GM23338 (cell line): ENCODE measurements at regions not wholly inside any gene's neighbourhood (a gene's known extent, or its start where the extent isn't known, plus 50 kb on each side); places are given as distances from the start of the nearest gene placed in this dataset.

ENCODE experiments used
- POLR2AphosphoS5 ChIP-seq: IDR thresholded peaks from 2 replicates; pipeline ENCODE4 v1.6.1; 2016; ENCODE audit warnings: antibody characterized with exemption, low read depth
- TF ChIP-seq, protein P1 (sequence below), 2 experiments: fragments of 200-600 bp in 1 of 2; sonication (generic) in 1 of 2; conservative IDR thresholded peaks; 2 replicates each; pipeline versions ENCODE4 v1.5.1 to v1.6.1; 2016 to 2017; ENCODE audit warnings: antibody characterized with exemption in 2 of 2, low read depth in 2 of 2, mild to moderate bottlenecking in 2 of 2, moderate library complexity in 1 of 2

DNA sequence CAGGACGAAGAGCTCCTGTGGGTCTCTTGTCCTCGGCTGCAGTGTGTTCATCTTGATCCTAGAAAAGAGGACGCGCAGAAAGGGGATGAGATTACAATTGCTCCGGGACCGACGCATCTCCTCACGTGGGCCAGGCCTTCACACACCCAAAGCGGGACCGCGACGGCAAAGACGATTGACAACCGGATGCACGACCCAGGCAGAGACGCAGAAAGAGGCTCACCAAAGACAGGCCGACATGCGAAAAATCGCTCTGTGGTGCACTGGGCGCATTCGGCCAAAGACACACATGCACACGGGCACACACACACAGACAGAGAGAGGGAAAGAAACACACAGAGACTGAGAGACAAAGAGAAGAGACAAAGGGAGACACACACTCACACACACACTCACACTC, 1089.9 kb upstream of the DEFB115 start:
- TF ChIP-seq, protein P1, sequence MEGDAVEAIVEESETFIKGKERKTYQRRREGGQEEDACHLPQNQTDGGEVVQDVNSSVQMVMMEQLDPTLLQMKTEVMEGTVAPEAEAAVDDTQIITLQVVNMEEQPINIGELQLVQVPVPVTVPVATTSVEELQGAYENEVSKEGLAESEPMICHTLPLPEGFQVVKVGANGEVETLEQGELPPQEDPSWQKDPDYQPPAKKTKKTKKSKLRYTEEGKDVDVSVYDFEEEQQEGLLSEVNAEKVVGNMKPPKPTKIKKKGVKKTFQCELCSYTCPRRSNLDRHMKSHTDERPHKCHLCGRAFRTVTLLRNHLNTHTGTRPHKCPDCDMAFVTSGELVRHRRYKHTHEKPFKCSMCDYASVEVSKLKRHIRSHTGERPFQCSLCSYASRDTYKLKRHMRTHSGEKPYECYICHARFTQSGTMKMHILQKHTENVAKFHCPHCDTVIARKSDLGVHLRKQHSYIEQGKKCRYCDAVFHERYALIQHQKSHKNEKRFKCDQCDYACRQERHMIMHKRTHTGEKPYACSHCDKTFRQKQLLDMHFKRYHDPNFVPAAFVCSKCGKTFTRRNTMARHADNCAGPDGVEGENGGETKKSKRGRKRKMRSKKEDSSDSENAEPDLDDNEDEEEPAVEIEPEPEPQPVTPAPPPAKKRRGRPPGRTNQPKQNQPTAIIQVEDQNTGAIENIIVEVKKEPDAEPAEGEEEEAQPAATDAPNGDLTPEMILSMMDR (conservative IDR thresholded peaks at IDR 0.05; ENCODE audit: low read depth in 2 of 2): no peak
- TF ChIP-seq POLR2AphosphoS5: no peak
